Adrenal gland (tissue), 5 donors: ENCODE measurements at regions not wholly inside any gene's neighbourhood (a gene's known extent, or its start where the extent isn't known, plus 50 kb on each side); places are given as distances from the start of the nearest gene placed in this dataset.

Experiments used
- POLR2A ChIP-seq, 2 donors: fragments of 450-650 bp; IDR thresholded peaks; one replicate each; pipeline ENCODE4 v1.6.1; 2017; ENCODE audit warnings: antibody characterized with exemption in 2 of 2, mild to moderate bottlenecking in 2 of 2, moderate library complexity in 1 of 2
- TF ChIP-seq, protein P1 (sequence below), 6 experiments: fragments of 450-650 bp in 4 of 6; fragments of 200-600 bp in 2 of 6; sonication (generic) in 1 of 6; IDR thresholded peaks; 1 replicate in 5 of 6; 2 replicates in 1 of 6; pipeline versions ENCODE4 v1.5.1 to v1.8.0; 2016 to 2021; ENCODE audit warnings: antibody characterized with exemption in 6 of 6, mild to moderate bottlenecking in 2 of 6, moderate library complexity in 1 of 6
- donor health status: DM: no; HTN: no; CAD: no.

DNA sequence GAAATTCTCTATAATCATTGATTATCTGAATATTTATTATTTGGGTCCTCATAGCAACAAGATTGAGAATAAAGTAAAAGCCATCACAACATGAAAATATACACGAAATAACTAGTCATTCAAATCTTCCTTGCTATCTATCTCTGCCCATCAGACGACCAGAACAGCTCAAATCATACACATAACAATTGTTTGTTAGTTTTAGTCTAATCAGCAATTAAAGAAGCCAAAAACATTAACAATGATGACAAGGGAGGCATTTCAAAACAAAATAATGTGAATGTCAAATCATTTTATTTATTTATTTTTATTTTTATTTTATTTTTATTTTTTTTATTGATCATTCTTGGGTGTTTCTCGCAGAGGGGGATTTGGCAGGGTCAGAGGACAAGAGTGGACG, 106.0 kb upstream of the BNC2 start:
- TF ChIP-seq, protein P1, sequence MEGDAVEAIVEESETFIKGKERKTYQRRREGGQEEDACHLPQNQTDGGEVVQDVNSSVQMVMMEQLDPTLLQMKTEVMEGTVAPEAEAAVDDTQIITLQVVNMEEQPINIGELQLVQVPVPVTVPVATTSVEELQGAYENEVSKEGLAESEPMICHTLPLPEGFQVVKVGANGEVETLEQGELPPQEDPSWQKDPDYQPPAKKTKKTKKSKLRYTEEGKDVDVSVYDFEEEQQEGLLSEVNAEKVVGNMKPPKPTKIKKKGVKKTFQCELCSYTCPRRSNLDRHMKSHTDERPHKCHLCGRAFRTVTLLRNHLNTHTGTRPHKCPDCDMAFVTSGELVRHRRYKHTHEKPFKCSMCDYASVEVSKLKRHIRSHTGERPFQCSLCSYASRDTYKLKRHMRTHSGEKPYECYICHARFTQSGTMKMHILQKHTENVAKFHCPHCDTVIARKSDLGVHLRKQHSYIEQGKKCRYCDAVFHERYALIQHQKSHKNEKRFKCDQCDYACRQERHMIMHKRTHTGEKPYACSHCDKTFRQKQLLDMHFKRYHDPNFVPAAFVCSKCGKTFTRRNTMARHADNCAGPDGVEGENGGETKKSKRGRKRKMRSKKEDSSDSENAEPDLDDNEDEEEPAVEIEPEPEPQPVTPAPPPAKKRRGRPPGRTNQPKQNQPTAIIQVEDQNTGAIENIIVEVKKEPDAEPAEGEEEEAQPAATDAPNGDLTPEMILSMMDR (IDR thresholded peaks at IDR 0.05): no peak
- no peak for TF ChIP-seq POLR2A (IDR thresholded peaks at IDR 0.05)
